HepG2 (cell line): ENCODE measurements at regions not wholly inside any gene's neighbourhood (a gene's known extent, or its start where the extent isn't known, plus 50 kb on each side); places are given as distances from the start of the nearest gene placed in this dataset.

Experiments used
- ARNTL ChIP-seq: sonication (generic); formaldehyde crosslinking; IDR thresholded peaks from 2 replicates; pipeline ENCODE4 v1.4.0; 2020; ENCODE audit warnings: mild to moderate bottlenecking, missing genetic modification reagents
- GATAD2A ChIP-seq: IDR thresholded peaks from 2 replicates; pipeline ENCODE4 v1.6.1; 2016
- HOXA3 ChIP-seq: sonication (generic); formaldehyde crosslinking; IDR thresholded peaks from 2 replicates; pipeline ENCODE4 v1.5.0; 2020; ENCODE audit warnings: missing genetic modification reagents
- HOXA7 ChIP-seq: sonication (generic); formaldehyde crosslinking; IDR thresholded peaks from 2 replicates; pipeline ENCODE4 v1.8.1; 2022; ENCODE audit warnings: mild to moderate bottlenecking, missing genetic modification reagents, moderate library complexity
- MAFF ChIP-seq: IDR thresholded peaks from 2 replicates; pipeline ENCODE4 v1.6.1; 2011; ENCODE audit warnings: low read depth, low read length, improper control_type of control experiment
- NFE2L1 ChIP-seq: sonication (generic); formaldehyde crosslinking; IDR thresholded peaks from 2 replicates; pipeline ENCODE4 v1.4.0; 2020; ENCODE audit warnings: missing genetic modification reagents, mild to moderate bottlenecking, borderline replicate concordance
- PHF8 ChIP-seq: sonication (generic); formaldehyde crosslinking; IDR thresholded peaks from 2 replicates; pipeline ENCODE4 v1.5.0; 2020; ENCODE audit warnings: missing genetic modification reagents
- PREB ChIP-seq: sonication (generic); formaldehyde crosslinking; IDR thresholded peaks from 2 replicates; pipeline ENCODE4 v1.4.0; 2020; ENCODE audit warnings: missing genetic modification reagents
- ZBTB46 ChIP-seq: sonication (generic); formaldehyde crosslinking; IDR thresholded peaks from 2 replicates; pipeline ENCODE4 v1.4.0; 2020; ENCODE audit warnings: mild to moderate bottlenecking, missing genetic modification reagents, borderline replicate concordance
- ZNF142 ChIP-seq: sonication (generic); formaldehyde crosslinking; IDR thresholded peaks from 2 replicates; pipeline ENCODE4 v1.4.0; 2020; ENCODE audit warnings: missing genetic modification reagents
- ZNF34 ChIP-seq: sonication (generic); formaldehyde crosslinking; IDR thresholded peaks from 2 replicates; pipeline ENCODE4 v1.4.0; 2020; ENCODE audit warnings: mild to moderate bottlenecking, missing genetic modification reagents, borderline replicate concordance
- TF ChIP-seq, protein P1 (sequence below): sonication (generic); formaldehyde crosslinking; IDR thresholded peaks from 2 replicates; pipeline ENCODE4 v1.8.1; 2023; ENCODE audit warnings: mild to moderate bottlenecking, moderate library complexity, missing genetic modification reagents
- TF ChIP-seq, protein P2 (sequence below): conservative IDR thresholded peaks from 2 replicates; pipeline ENCODE4 v1.6.1; 2018; ENCODE audit warnings: missing genetic modification reagents

- TF ChIP-seq, protein P1, sequence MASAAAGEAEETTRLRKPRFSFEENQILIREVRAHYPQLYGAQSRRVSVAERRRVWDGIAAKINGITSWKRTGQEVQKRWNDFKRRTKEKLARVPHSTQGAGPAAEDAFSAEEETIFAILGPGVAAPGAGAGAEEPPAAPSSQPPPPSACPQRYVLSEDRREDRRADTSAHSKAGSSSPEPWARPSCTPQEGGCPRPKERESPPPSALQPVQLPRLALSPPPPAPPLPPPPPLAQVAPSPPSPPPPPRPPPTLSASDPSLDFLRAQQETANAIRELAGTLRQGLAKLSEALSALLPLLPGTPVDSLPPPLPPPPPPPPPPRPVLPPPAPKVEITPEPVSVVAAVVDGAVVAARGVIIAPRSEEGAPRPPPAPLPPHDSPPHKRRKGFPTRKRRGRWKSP (CRISPR knock-in tag), result no peak
- peak; percentile 51 for TF ChIP-seq MAFF
- TF ChIP-seq PREB (CRISPR knock-in tag), result no peak
- no peak for TF ChIP-seq HOXA7 (CRISPR knock-in tag)
- no peak; the same call in 1 of the 2 replicates for TF ChIP-seq ZNF142 (CRISPR knock-in tag)
- peak; percentile 74; the same call in 1 of the 2 replicates for TF ChIP-seq ARNTL (CRISPR knock-in tag)
- peak; percentile 83; the same call in 1 of the 2 replicates for TF ChIP-seq GATAD2A
- TF ChIP-seq ZBTB46, result no peak
- TF ChIP-seq NFE2L1 (CRISPR knock-in tag), result no peak
- peak; percentile 87 for TF ChIP-seq HOXA3 (CRISPR knock-in tag)
- peak; percentile 26 for TF ChIP-seq PHF8 (CRISPR knock-in tag)
- TF ChIP-seq, protein P2, sequence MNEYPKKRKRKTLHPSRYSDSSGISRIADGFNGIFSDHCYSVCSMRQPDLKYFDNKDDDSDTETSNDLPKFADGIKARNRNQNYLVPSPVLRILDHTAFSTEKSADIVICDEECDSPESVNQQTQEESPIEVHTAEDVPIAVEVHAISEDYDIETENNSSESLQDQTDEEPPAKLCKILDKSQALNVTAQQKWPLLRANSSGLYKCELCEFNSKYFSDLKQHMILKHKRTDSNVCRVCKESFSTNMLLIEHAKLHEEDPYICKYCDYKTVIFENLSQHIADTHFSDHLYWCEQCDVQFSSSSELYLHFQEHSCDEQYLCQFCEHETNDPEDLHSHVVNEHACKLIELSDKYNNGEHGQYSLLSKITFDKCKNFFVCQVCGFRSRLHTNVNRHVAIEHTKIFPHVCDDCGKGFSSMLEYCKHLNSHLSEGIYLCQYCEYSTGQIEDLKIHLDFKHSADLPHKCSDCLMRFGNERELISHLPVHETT, result no peak; the same call in none of the 2 replicates
- TF ChIP-seq ZNF34 (CRISPR knock-in tag), result no peak
Observed at GRCh38 chr20:50388733-50389437, 121.3 kb upstream of the PTPN1 start (continued).
